WTC11 (cell line): ENCODE measurements at regions not wholly inside any gene's neighbourhood (a gene's known extent, or its start where the extent isn't known, plus 50 kb on each side); places are given as distances from the start of the nearest gene placed in this dataset.

Experiments used
- ATAC-seq: fragments of 200-7000 bp; cut with Tn5 transposase; 2 replicates; pipeline ENCODE4 v1.10.0; 2021; ENCODE audit warnings: mild to moderate bottlenecking, moderate library complexity
- CTCF ChIA-PET: fragments of 300-600 bp; sonication (Branson Sonifier 250); formaldehyde crosslinking; loops from one replicate; lab custom pipeline; 2021; ENCODE audit warnings: antibody characterized with exemption; lab: Charles Lee
- POLR2A ChIA-PET: fragments of 350-600 bp; sonication (Branson Sonifier 250); formaldehyde crosslinking; loops from one replicate; lab custom pipeline; 2021; ENCODE audit warnings: antibody characterized with exemption; lab: Charles Lee
- DNase-seq: peaks from one replicate; pipeline ENCODE4 v3.0.0; 2021; ENCODE audit warnings: low spot score
- H3K27ac Mint-ChIP-seq: 2 replicates; pipeline ENCODE4 v1.8.0; 2021; ENCODE audit warnings: mixed read lengths
- H3K27me3 Mint-ChIP-seq: 2 replicates; pipeline ENCODE4 v1.8.0; 2021; ENCODE audit warnings: low read depth, mild to moderate bottlenecking, moderate library complexity, mixed read lengths
- H3K36me3 Mint-ChIP-seq: 2 replicates; pipeline ENCODE4 v1.8.0; 2021; ENCODE audit warnings: mixed read lengths
- H3K4me1 Mint-ChIP-seq: 2 replicates; pipeline ENCODE4 v1.8.0; 2022; ENCODE audit warnings: mixed read lengths
- H3K4me3 Mint-ChIP-seq: 2 replicates; pipeline ENCODE4 v1.8.0; 2021; ENCODE audit warnings: mild to moderate bottlenecking, moderate library complexity, mixed read lengths
- H3K9me3 Mint-ChIP-seq: 2 replicates; pipeline ENCODE4 v1.8.0; 2021; ENCODE audit warnings: mixed read lengths
- AR ChIP-seq: fragments of 250-450 bp; sonication (Bioruptor Pico); IDR thresholded peaks from 2 replicates; pipeline ENCODE4 v1.9.0; 2021; ENCODE audit warnings: mild to moderate bottlenecking
- ATF6 ChIP-seq: sonication (generic); formaldehyde crosslinking; IDR thresholded peaks from 2 replicates; pipeline ENCODE4 v1.8.1; 2023; ENCODE audit warnings: mild to moderate bottlenecking, missing genetic modification reagents
- EMX1 ChIP-seq: fragments of 250-450 bp; sonication (Bioruptor Pico); IDR thresholded peaks from 2 replicates; pipeline ENCODE4 v1.8.0; 2021; ENCODE audit warnings: mild to moderate bottlenecking
- HMGA2 ChIP-seq: fragments of 250-450 bp; sonication (Bioruptor Pico); IDR thresholded peaks from 2 replicates; pipeline ENCODE4 v1.4.0; 2021; ENCODE audit warnings: mild to moderate bottlenecking, moderate library complexity
- IRF1 ChIP-seq: sonication (generic); formaldehyde crosslinking; IDR thresholded peaks from 2 replicates; pipeline ENCODE4 v1.8.0; 2023; ENCODE audit warnings: missing genetic modification reagents
- KAT7 ChIP-seq: sonication (generic); formaldehyde crosslinking; IDR thresholded peaks from 2 replicates; pipeline ENCODE4 v1.8.1; 2023; ENCODE audit warnings: missing genetic modification reagents, mild to moderate bottlenecking, borderline replicate concordance
- NR1H2 ChIP-seq: sonication (generic); formaldehyde crosslinking; IDR thresholded peaks from 2 replicates; pipeline ENCODE4 v1.9.0; 2021; ENCODE audit warnings: mild to moderate bottlenecking, moderate library complexity, missing genetic modification reagents
- ZBTB21 ChIP-seq: sonication (generic); formaldehyde crosslinking; IDR thresholded peaks from 2 replicates; pipeline ENCODE4 v1.8.1; 2023; ENCODE audit warnings: mild to moderate bottlenecking, missing genetic modification reagents, borderline replicate concordance
- ZNF281 ChIP-seq: sonication (generic); formaldehyde crosslinking; IDR thresholded peaks from 2 replicates; pipeline ENCODE4 v1.8.0; 2023; ENCODE audit warnings: mild to moderate bottlenecking, missing genetic modification reagents
- ZNF396 ChIP-seq: fragments of 250-450 bp; sonication (Bioruptor Pico); IDR thresholded peaks from 2 replicates; pipeline ENCODE4 v1.8.0; 2021; ENCODE audit warnings: mild to moderate bottlenecking, moderate library complexity, borderline replicate concordance
- TF ChIP-seq, protein P1 (sequence below): sonication (generic); formaldehyde crosslinking; IDR thresholded peaks from 2 replicates; pipeline ENCODE4 v1.8.0; 2023; ENCODE audit warnings: missing genetic modification reagents, mild to moderate bottlenecking, borderline replicate concordance
- TF ChIP-seq, protein P2 (sequence below): sonication (generic); formaldehyde crosslinking; IDR thresholded peaks from 2 replicates; pipeline ENCODE4 v1.8.1; 2023; ENCODE audit warnings: mild to moderate bottlenecking, missing genetic modification reagents

GRCh38 chr13:100790405-100790804 lies 115.8 kb upstream of the TMTC4 start (continued):
- TF ChIP-seq ZNF281 (CRISPR knock-in tag) (no peak), ZNF396 (no peak)
- TF ChIP-seq, protein P1, sequence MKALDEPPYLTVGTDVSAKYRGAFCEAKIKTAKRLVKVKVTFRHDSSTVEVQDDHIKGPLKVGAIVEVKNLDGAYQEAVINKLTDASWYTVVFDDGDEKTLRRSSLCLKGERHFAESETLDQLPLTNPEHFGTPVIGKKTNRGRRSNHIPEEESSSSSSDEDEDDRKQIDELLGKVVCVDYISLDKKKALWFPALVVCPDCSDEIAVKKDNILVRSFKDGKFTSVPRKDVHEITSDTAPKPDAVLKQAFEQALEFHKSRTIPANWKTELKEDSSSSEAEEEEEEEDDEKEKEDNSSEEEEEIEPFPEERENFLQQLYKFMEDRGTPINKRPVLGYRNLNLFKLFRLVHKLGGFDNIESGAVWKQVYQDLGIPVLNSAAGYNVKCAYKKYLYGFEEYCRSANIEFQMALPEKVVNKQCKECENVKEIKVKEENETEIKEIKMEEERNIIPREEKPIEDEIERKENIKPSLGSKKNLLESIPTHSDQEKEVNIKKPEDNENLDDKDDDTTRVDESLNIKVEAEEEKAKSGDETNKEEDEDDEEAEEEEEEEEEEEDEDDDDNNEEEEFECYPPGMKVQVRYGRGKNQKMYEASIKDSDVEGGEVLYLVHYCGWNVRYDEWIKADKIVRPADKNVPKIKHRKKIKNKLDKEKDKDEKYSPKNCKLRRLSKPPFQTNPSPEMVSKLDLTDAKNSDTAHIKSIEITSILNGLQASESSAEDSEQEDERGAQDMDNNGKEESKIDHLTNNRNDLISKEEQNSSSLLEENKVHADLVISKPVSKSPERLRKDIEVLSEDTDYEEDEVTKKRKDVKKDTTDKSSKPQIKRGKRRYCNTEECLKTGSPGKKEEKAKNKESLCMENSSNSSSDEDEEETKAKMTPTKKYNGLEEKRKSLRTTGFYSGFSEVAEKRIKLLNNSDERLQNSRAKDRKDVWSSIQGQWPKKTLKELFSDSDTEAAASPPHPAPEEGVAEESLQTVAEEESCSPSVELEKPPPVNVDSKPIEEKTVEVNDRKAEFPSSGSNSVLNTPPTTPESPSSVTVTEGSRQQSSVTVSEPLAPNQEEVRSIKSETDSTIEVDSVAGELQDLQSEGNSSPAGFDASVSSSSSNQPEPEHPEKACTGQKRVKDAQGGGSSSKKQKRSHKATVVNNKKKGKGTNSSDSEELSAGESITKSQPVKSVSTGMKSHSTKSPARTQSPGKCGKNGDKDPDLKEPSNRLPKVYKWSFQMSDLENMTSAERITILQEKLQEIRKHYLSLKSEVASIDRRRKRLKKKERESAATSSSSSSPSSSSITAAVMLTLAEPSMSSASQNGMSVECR = no peak

- no peak overlapping the region for H3K4me3 Mint-ChIP-seq
- ChIA-PET POLR2A (no interaction called here), CTCF (no interaction called here)
- DNase-seq (no peak), ATAC-seq (no peak)
- TF ChIP-seq EMX1 (CRISPR knock-in tag) (no peak), ZBTB21 (CRISPR knock-in tag) (no peak), HMGA2 (CRISPR knock-in tag) (no peak), IRF1 (no peak), AR (no peak), ATF6 (CRISPR knock-in tag) (no peak), NR1H2 (CRISPR knock-in tag) (no peak), KAT7 (no peak)
- TF ChIP-seq, protein P2, sequence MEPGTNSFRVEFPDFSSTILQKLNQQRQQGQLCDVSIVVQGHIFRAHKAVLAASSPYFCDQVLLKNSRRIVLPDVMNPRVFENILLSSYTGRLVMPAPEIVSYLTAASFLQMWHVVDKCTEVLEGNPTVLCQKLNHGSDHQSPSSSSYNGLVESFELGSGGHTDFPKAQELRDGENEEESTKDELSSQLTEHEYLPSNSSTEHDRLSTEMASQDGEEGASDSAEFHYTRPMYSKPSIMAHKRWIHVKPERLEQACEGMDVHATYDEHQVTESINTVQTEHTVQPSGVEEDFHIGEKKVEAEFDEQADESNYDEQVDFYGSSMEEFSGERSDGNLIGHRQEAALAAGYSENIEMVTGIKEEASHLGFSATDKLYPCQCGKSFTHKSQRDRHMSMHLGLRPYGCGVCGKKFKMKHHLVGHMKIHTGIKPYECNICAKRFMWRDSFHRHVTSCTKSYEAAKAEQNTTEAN (CRISPR knock-in tag) = no peak
- TF ChIP-seq, protein P1 = no peak
- no peak overlapping the region for H3K27ac Mint-ChIP-seq
- peaks cover 56% of the 10 kb centered on the region for H3K9me3 Mint-ChIP-seq
- H3K36me3 Mint-ChIP-seq = peaks cover 47% of the 10 kb centered on the region
- H3K27me3 Mint-ChIP-seq = peaks cover 11% of the 10 kb centered on the region
- H3K4me1 Mint-ChIP-seq = peaks cover 8% of the 10 kb centered on the region
Measured at GRCh38 chr13:100789968-100790367, 115.4 kb upstream of the TMTC4 start.
